H1 (cell line): ENCODE measurements at regions not wholly inside any gene's neighbourhood (a gene's known extent, or its start where the extent isn't known, plus 50 kb on each side); places are given as distances from the start of the nearest gene placed in this dataset.

ENCODE experiments used
- TBP ChIP-seq: IDR thresholded peaks from 2 replicates; pipeline ENCODE4 v1.6.1; 2011; ENCODE audit warnings: low read depth, low read length, improper control_type of control experiment
- TF ChIP-seq, protein P1 (sequence below), 3 experiments: IDR thresholded peaks; 1 replicate in 2 of 3; 2 replicates in 1 of 3; pipeline versions ENCODE4 v1.5.1 to v1.6.1; 2011; ENCODE audit warnings: low read length in 3 of 3, mild to moderate bottlenecking in 3 of 3, inconsistent platforms in 2 of 3, low read depth in 1 of 3, moderate library complexity in 1 of 3; ENCODE audit not compliant: insufficient read depth in 1 of 3; ENCODE audit errors: control extremely low read depth in 1 of 3

- TF ChIP-seq TBP, result no peak
- TF ChIP-seq, protein P1, sequence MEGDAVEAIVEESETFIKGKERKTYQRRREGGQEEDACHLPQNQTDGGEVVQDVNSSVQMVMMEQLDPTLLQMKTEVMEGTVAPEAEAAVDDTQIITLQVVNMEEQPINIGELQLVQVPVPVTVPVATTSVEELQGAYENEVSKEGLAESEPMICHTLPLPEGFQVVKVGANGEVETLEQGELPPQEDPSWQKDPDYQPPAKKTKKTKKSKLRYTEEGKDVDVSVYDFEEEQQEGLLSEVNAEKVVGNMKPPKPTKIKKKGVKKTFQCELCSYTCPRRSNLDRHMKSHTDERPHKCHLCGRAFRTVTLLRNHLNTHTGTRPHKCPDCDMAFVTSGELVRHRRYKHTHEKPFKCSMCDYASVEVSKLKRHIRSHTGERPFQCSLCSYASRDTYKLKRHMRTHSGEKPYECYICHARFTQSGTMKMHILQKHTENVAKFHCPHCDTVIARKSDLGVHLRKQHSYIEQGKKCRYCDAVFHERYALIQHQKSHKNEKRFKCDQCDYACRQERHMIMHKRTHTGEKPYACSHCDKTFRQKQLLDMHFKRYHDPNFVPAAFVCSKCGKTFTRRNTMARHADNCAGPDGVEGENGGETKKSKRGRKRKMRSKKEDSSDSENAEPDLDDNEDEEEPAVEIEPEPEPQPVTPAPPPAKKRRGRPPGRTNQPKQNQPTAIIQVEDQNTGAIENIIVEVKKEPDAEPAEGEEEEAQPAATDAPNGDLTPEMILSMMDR (IDR thresholded peaks at IDR 0.05; ENCODE audit: control extremely low read depth in 1 of 3, insufficient read depth in 1 of 3, low read depth in 1 of 3, low read length in 3 of 3), result no peak
These were observed 90.3 kb upstream of the MAML3 start for GRCh38 chr4:140244328-140244727.
